ENCODE measurements at regions not wholly inside any gene's neighbourhood (a gene's known extent, or its start where the extent isn't known, plus 50 kb on each side); places are given as distances from the start of the nearest gene placed in this dataset.
"Not testable (repeated sequence)": the region's sequence is repeated elsewhere in the genome, so short reads cannot be mapped to it uniquely, and the experiment has no call there.

- no peak for DNase-seq (ENCODE audit: low read depth in 4 of 4, low spot score in 1 of 4)
Observed at GRCh38 chr3:33956206-33956605, 157.8 kb downstream of the PDCD6IP start.

- DNase-seq (ENCODE audit: low read depth in 4 of 4, low spot score in 1 of 4): no peak
Observed at GRCh38 chr3:33956776-33957175, 158.3 kb downstream of the PDCD6IP start.

GRCh38 chr3:33957176-33957575, 158.7 kb downstream of the PDCD6IP start:
- DNase-seq (ENCODE audit: low read depth in 4 of 4, low spot score in 1 of 4): no peak

GRCh38 chr3:33958661-33959060, 160.2 kb downstream of the PDCD6IP start:
- DNase-seq (ENCODE audit: low read depth in 4 of 4, low spot score in 1 of 4): no peak

- no peak for DNase-seq (ENCODE audit: low read depth in 4 of 4, low spot score in 1 of 4)
Observed at GRCh38 chr3:33962396-33962795, 164.0 kb downstream of the PDCD6IP start.

GRCh38 chr3:33970180-33970579, 171.8 kb downstream of the PDCD6IP start:
- DNase-seq (ENCODE audit: low read depth in 4 of 4, low spot score in 1 of 4): not testable (repeated sequence)

- no peak for DNase-seq (ENCODE audit: low read depth in 4 of 4, low spot score in 1 of 4)
Observed at GRCh38 chr3:33971055-33971454, 172.6 kb downstream of the PDCD6IP start.

GRCh38 chr3:33975463-33975862, 177.0 kb downstream of the PDCD6IP start:
- DNase-seq (ENCODE audit: low read depth in 4 of 4, low spot score in 1 of 4): no peak

GRCh38 chr3:33977227-33977626, 178.8 kb downstream of the PDCD6IP start:
- DNase-seq (ENCODE audit: low read depth in 4 of 4, low spot score in 1 of 4): no peak

GRCh38 chr3:33980252-33980651, 181.8 kb downstream of the PDCD6IP start:
- DNase-seq (ENCODE audit: low read depth in 4 of 4, low spot score in 1 of 4): no peak

GRCh38 chr3:33982269-33982798, 183.9 kb downstream of the PDCD6IP start:
- DNase-seq (ENCODE audit: low read depth in 4 of 4, low spot score in 1 of 4): no peak

GRCh38 chr3:33982949-33983348, 184.5 kb downstream of the PDCD6IP start:
- DNase-seq (ENCODE audit: low read depth in 4 of 4, low spot score in 1 of 4): not testable (repeated sequence)

GRCh38 chr3:33989229-33989628, 190.8 kb downstream of the PDCD6IP start:
- no peak for DNase-seq (ENCODE audit: low read depth in 4 of 4, low spot score in 1 of 4)

GRCh38 chr3:33991673-33992072, 193.2 kb downstream of the PDCD6IP start:
- DNase-seq (ENCODE audit: low read depth in 4 of 4, low spot score in 1 of 4): no peak

GRCh38 chr3:33993631-33994030, 195.2 kb downstream of the PDCD6IP start:
- no peak for DNase-seq (ENCODE audit: low read depth in 4 of 4, low spot score in 1 of 4)

- DNase-seq (ENCODE audit: low read depth in 4 of 4, low spot score in 1 of 4): no peak
Observed at GRCh38 chr3:33994568-33994967, 196.1 kb downstream of the PDCD6IP start.

- DNase-seq (ENCODE audit: low read depth in 4 of 4, low spot score in 1 of 4): no peak
Observed at GRCh38 chr3:34000301-34000700, 201.9 kb downstream of the PDCD6IP start.

- DNase-seq (ENCODE audit: low read depth in 4 of 4, low spot score in 1 of 4): no peak
Observed at GRCh38 chr3:34001022-34001421, 202.6 kb downstream of the PDCD6IP start.

GRCh38 chr3:34001990-34002389, 203.6 kb downstream of the PDCD6IP start:
- no peak for DNase-seq (ENCODE audit: low read depth in 4 of 4, low spot score in 1 of 4)

- DNase-seq (ENCODE audit: low read depth in 4 of 4, low spot score in 1 of 4): no peak
Observed at GRCh38 chr3:34002569-34003100, 204.2 kb downstream of the PDCD6IP start.

- DNase-seq (ENCODE audit: low read depth in 4 of 4, low spot score in 1 of 4): no peak
Observed at GRCh38 chr3:34005886-34006285, 207.5 kb downstream of the PDCD6IP start.

GRCh38 chr3:34008191-34008590, 209.8 kb downstream of the PDCD6IP start:
- DNase-seq (ENCODE audit: low read depth in 4 of 4, low spot score in 1 of 4): no peak
